ENCODE measurements at regions not wholly inside any gene's neighbourhood (a gene's known extent, or its start where the extent isn't known, plus 50 kb on each side); places are given as distances from the start of the nearest gene placed in this dataset.
"Not testable (repeated sequence)": the region's sequence is repeated elsewhere in the genome, so short reads cannot be mapped to it uniquely, and the experiment has no call there.

GRCh38 chr6:94215552-94215951, 796.2 kb upstream of the EPHA7 start:
- no peaks in the 10 kb centered on the region for H3K9me3 ChIP-seq (replicated peaks; ENCODE audit: low read length)
- H3K36me3 ChIP-seq (ENCODE audit: insufficient read depth, low read length), result no peaks in the 10 kb centered on the region
- H3K4me3 ChIP-seq (ENCODE audit: low read length), result no peak overlapping the region
- H3K9ac ChIP-seq (ENCODE audit: low read depth, low read length), result no peak overlapping the region
- no peaks in the 10 kb centered on the region for H3K27me3 ChIP-seq (ENCODE audit: control insufficient read depth, insufficient read depth, low read length)
- no peak overlapping the region for H3K4me2 ChIP-seq (ENCODE audit: low read length)
- no peaks in the 10 kb centered on the region for H3K4me1 ChIP-seq (ENCODE audit: control insufficient read depth, insufficient read depth, low read length)

- Histone ChIP-seq H3K4me1 (ENCODE audit: control insufficient read depth, insufficient read depth, low read length) (no peaks in the 10 kb centered on the region), H3K4me3 (ENCODE audit: low read length) (no peak overlapping the region), H3K9ac (ENCODE audit: low read depth, low read length) (no peak overlapping the region), H3K4me2 (ENCODE audit: low read length) (no peak overlapping the region), H3K36me3 (ENCODE audit: insufficient read depth, low read length) (no peaks in the 10 kb centered on the region), H3K9me3 (replicated peaks; ENCODE audit: low read length) (no peaks in the 10 kb centered on the region), H3K27me3 (ENCODE audit: control insufficient read depth, insufficient read depth, low read length) (no peaks in the 10 kb centered on the region)
These were observed 793.9 kb upstream of the EPHA7 start for GRCh38 chr6:94213226-94213625.

- Histone ChIP-seq H3K4me3 (ENCODE audit: low read length) (no peak overlapping the region), H3K4me1 (ENCODE audit: control insufficient read depth, insufficient read depth, low read length) (no peaks in the 10 kb centered on the region), H3K9me3 (replicated peaks; ENCODE audit: low read length) (no peaks in the 10 kb centered on the region)
These were observed 777.5 kb upstream of the EPHA7 start for GRCh38 chr6:94196891-94197290.

GRCh38 chr6:94190030-94190429, 770.7 kb upstream of the EPHA7 start:
- H3K4me3 ChIP-seq (ENCODE audit: low read length), result no peak overlapping the region
- H3K9ac ChIP-seq (ENCODE audit: low read depth, low read length), result no peak overlapping the region
- no peaks in the 10 kb centered on the region for H3K36me3 ChIP-seq (ENCODE audit: insufficient read depth, low read length)
- no peaks in the 10 kb centered on the region for H3K27me3 ChIP-seq (ENCODE audit: control insufficient read depth, insufficient read depth, low read length)
- H3K4me1 ChIP-seq (ENCODE audit: control insufficient read depth, insufficient read depth, low read length), result no peaks in the 10 kb centered on the region
- H3K9me3 ChIP-seq (replicated peaks; ENCODE audit: low read length), result no peaks in the 10 kb centered on the region
- H3K4me2 ChIP-seq (ENCODE audit: low read length), result no peak overlapping the region

More at GRCh38 chr6:94196891-94197290, 777.5 kb upstream of the EPHA7 start:
- Histone ChIP-seq H3K9ac (ENCODE audit: low read depth, low read length) (no peak overlapping the region), H3K36me3 (ENCODE audit: insufficient read depth, low read length) (no peaks in the 10 kb centered on the region), H3K27me3 (ENCODE audit: control insufficient read depth, insufficient read depth, low read length) (no peaks in the 10 kb centered on the region), H3K4me2 (ENCODE audit: low read length) (no peak overlapping the region)

- no peaks in the 10 kb centered on the region for H3K27me3 ChIP-seq (ENCODE audit: control insufficient read depth, insufficient read depth, low read length)
- H3K36me3 ChIP-seq (ENCODE audit: insufficient read depth, low read length), result no peaks in the 10 kb centered on the region
- no peak overlapping the region for H3K4me2 ChIP-seq (ENCODE audit: low read length)
- no peak overlapping the region for H3K4me3 ChIP-seq (ENCODE audit: low read length)
- no peaks in the 10 kb centered on the region for H3K9me3 ChIP-seq (replicated peaks; ENCODE audit: low read length)
- no peaks in the 10 kb centered on the region for H3K4me1 ChIP-seq (ENCODE audit: control insufficient read depth, insufficient read depth, low read length)
- H3K9ac ChIP-seq (ENCODE audit: low read depth, low read length), result no peak overlapping the region
These were observed 765.5 kb upstream of the EPHA7 start for GRCh38 chr6:94184666-94185464.

GRCh38 chr6:94177429-94177828, 758.1 kb upstream of the EPHA7 start:
- Histone ChIP-seq H3K4me1 (ENCODE audit: control insufficient read depth, insufficient read depth, low read length) (no peaks in the 10 kb centered on the region), H3K27me3 (ENCODE audit: control insufficient read depth, insufficient read depth, low read length) (no peaks in the 10 kb centered on the region)

GRCh38 chr6:94175465-94175864, 756.1 kb upstream of the EPHA7 start:
- no peak overlapping the region for H3K9ac ChIP-seq (ENCODE audit: low read depth, low read length)
- no peaks in the 10 kb centered on the region for H3K36me3 ChIP-seq (ENCODE audit: insufficient read depth, low read length)
- H3K4me3 ChIP-seq (ENCODE audit: low read length), result no peak overlapping the region
- no peaks in the 10 kb centered on the region for H3K9me3 ChIP-seq (replicated peaks; ENCODE audit: low read length)
- H3K4me2 ChIP-seq (ENCODE audit: low read length), result no peak overlapping the region
- H3K27me3 ChIP-seq (ENCODE audit: control insufficient read depth, insufficient read depth, low read length), result no peaks in the 10 kb centered on the region
- H3K4me1 ChIP-seq (ENCODE audit: control insufficient read depth, insufficient read depth, low read length), result no peaks in the 10 kb centered on the region

More at GRCh38 chr6:94177429-94177828, 758.1 kb upstream of the EPHA7 start:
- Histone ChIP-seq H3K36me3 (ENCODE audit: insufficient read depth, low read length) (no peaks in the 10 kb centered on the region), H3K9ac (ENCODE audit: low read depth, low read length) (no peak overlapping the region), H3K9me3 (replicated peaks; ENCODE audit: low read length) (no peaks in the 10 kb centered on the region), H3K4me3 (ENCODE audit: low read length) (no peak overlapping the region), H3K4me2 (ENCODE audit: low read length) (no peak overlapping the region)

GRCh38 chr6:94163877-94164276, 744.5 kb upstream of the EPHA7 start:
- no peaks in the 10 kb centered on the region for H3K9me3 ChIP-seq (replicated peaks; ENCODE audit: low read length)
- no peak overlapping the region for H3K4me2 ChIP-seq (ENCODE audit: low read length)
- H3K4me1 ChIP-seq (ENCODE audit: control insufficient read depth, insufficient read depth, low read length), result no peaks in the 10 kb centered on the region

GRCh38 chr6:94150886-94151285, 731.5 kb upstream of the EPHA7 start:
- H3K9ac ChIP-seq (ENCODE audit: low read depth, low read length), result no peak overlapping the region
- no peaks in the 10 kb centered on the region for H3K9me3 ChIP-seq (replicated peaks; ENCODE audit: low read length)
- no peak overlapping the region for H3K4me3 ChIP-seq (ENCODE audit: low read length)
- H3K27me3 ChIP-seq (ENCODE audit: control insufficient read depth, insufficient read depth, low read length), result no peaks in the 10 kb centered on the region
- no peaks in the 10 kb centered on the region for H3K36me3 ChIP-seq (ENCODE audit: insufficient read depth, low read length)
- no peaks in the 10 kb centered on the region for H3K4me1 ChIP-seq (ENCODE audit: control insufficient read depth, insufficient read depth, low read length)
- no peak overlapping the region for H3K4me2 ChIP-seq (ENCODE audit: low read length)

More at GRCh38 chr6:94163877-94164276, 744.5 kb upstream of the EPHA7 start:
- no peak overlapping the region for H3K9ac ChIP-seq (ENCODE audit: low read depth, low read length)
- H3K4me3 ChIP-seq (ENCODE audit: low read length), result no peak overlapping the region
- no peaks in the 10 kb centered on the region for H3K36me3 ChIP-seq (ENCODE audit: insufficient read depth, low read length)
- no peaks in the 10 kb centered on the region for H3K27me3 ChIP-seq (ENCODE audit: control insufficient read depth, insufficient read depth, low read length)

GRCh38 chr6:94144807-94145206, 725.4 kb upstream of the EPHA7 start:
- H3K4me2 ChIP-seq (ENCODE audit: low read length), result no peak overlapping the region
- H3K9me3 ChIP-seq (replicated peaks; ENCODE audit: low read length), result no peaks in the 10 kb centered on the region
- no peaks in the 10 kb centered on the region for H3K4me1 ChIP-seq (ENCODE audit: control insufficient read depth, insufficient read depth, low read length)
- no peaks in the 10 kb centered on the region for H3K27me3 ChIP-seq (ENCODE audit: control insufficient read depth, insufficient read depth, low read length)
- no peak overlapping the region for H3K9ac ChIP-seq (ENCODE audit: low read depth, low read length)
- H3K36me3 ChIP-seq (ENCODE audit: insufficient read depth, low read length), result no peaks in the 10 kb centered on the region
- H3K4me3 ChIP-seq (ENCODE audit: low read length), result no peak overlapping the region

- H3K27me3 ChIP-seq (ENCODE audit: control insufficient read depth, insufficient read depth, low read length); H3K9me3 ChIP-seq (replicated peaks; ENCODE audit: low read length); H3K4me3 ChIP-seq (ENCODE audit: low read length); H3K36me3 ChIP-seq (ENCODE audit: insufficient read depth, low read length); H3K4me1 ChIP-seq (ENCODE audit: control insufficient read depth, insufficient read depth, low read length); H3K9ac ChIP-seq (ENCODE audit: low read depth, low read length); H3K4me2 ChIP-seq (ENCODE audit: low read length): not testable (repeated sequence)
These were observed 717.8 kb upstream of the EPHA7 start for GRCh38 chr6:94137178-94137577.

GRCh38 chr6:94133106-94133505, 713.7 kb upstream of the EPHA7 start:
- Histone ChIP-seq H3K27me3 (ENCODE audit: control insufficient read depth, insufficient read depth, low read length) (no peaks in the 10 kb centered on the region), H3K4me3 (ENCODE audit: low read length) (no peak overlapping the region), H3K36me3 (ENCODE audit: insufficient read depth, low read length) (no peaks in the 10 kb centered on the region), H3K4me1 (ENCODE audit: control insufficient read depth, insufficient read depth, low read length) (no peaks in the 10 kb centered on the region), H3K4me2 (ENCODE audit: low read length) (no peak overlapping the region), H3K9me3 (replicated peaks; ENCODE audit: low read length) (no peaks in the 10 kb centered on the region), H3K9ac (ENCODE audit: low read depth, low read length) (no peak overlapping the region)

Measured in skeletal muscle satellite cell (primary cell).